AG04449 (cell line): ENCODE measurements at regions not wholly inside any gene's neighbourhood (a gene's known extent, or its start where the extent isn't known, plus 50 kb on each side); places are given as distances from the start of the nearest gene placed in this dataset.

Experiments
- CTCF ChIA-PET: fragments of 350-600 bp; formaldehyde crosslinking; extraction: SDS; loops from one replicate; lab custom pipeline; 2021; ENCODE audit warnings: antibody characterized with exemption; lab: Yijun Ruan, JAX
- POLR2A ChIA-PET: fragments of 400-600, 350-600 bp; formaldehyde crosslinking; extraction: SDS; loops from one replicate; lab custom pipeline; 2020; ENCODE audit warnings: antibody characterized with exemption, inconsistent platforms; lab: Yijun Ruan, JAX
- DNase-seq: peaks from one replicate; pipeline ENCODE4 v3.0.0-alpha.2; 2010; ENCODE audit warnings: low read depth, low spot score
- H3K4me3 ChIP-seq: 2 replicates; pipeline ENCODE4 v1.5.1; 2011; ENCODE audit warnings: low read depth, mild to moderate bottlenecking, control low read depth, low read length
- CTCF ChIP-seq: IDR thresholded peaks from one replicate; pipeline ENCODE4 v1.5.1; 2011; ENCODE audit warnings: mild to moderate bottlenecking, moderate library complexity, low read length, control low read depth, inconsistent platforms; ENCODE audit not compliant: insufficient read depth; ENCODE audit errors: missing control alignments

- ChIA-PET POLR2A (no interaction called here), CTCF (interaction anchor here (0.8 to 1.7 kb wide), 2 partner anchors 8 to 600 kb away, joined by 3 to 6 read pairs; no protein-coding TSS in a partner anchor)
- DNase-seq, result no peak
- no peak for TF ChIP-seq CTCF
- no peak overlapping the region for H3K4me3 ChIP-seq
These were observed 627.4 kb upstream of the BOD1L1 start for GRCh38 chr4:14254926-14255325.

DNA sequence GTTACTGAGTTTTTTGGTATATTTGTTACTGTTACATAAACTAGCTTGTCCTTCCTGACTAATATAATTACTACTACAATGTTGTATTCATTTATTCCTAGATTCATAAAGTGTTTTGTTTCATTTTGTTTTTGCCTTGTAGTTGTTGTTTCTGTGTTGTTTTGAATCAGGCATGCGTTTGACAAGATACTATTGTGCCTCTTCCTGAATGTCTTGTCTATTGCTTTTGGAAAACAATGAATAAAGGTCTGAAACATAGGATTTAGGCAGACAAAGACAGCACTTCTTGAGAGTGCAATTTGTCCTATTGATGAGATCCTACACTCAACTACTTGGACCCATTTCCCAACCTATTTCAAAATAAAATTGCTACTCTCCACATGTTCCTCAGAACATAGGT is 630.4 kb upstream of the BOD1L1 start:
- POLR2A ChIA-PET, result no interaction called here
- no peak overlapping the region for H3K4me3 ChIP-seq
- DNase-seq, result no peak
- TF ChIP-seq CTCF, result no peak
- CTCF ChIA-PET, result interaction anchor here (1.6 kb wide), 1 partner anchor 603 kb away, joined by 6 read pairs; no protein-coding TSS in a partner anchor

GRCh38 chr4:14259936-14260335 is 632.4 kb upstream of the BOD1L1 start:
- POLR2A ChIA-PET, result interaction anchor here (1.6 kb wide), 1 partner anchor 353 kb away, joined by 4 read pairs; no protein-coding TSS in a partner anchor
- TF ChIP-seq CTCF, result no peak
- CTCF ChIA-PET, result no interaction called here

DNA sequence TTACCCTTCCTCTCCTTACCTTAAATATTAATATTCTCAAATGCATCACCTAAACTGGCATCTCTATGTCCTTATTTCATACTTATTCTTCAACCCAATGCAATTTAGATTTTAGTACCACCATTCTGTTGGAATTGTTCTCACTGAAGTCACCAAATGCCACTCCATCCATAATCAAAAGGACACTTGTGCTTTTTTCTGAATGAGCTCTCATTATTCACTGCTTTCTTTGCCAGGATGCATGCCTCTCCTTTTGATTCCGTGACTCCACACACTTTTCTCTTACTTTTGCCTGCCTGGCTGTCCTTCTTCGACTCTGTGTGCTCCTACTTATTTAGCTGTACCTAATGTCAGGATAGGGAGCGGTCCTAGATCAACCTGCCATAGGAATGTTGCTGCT is 633.1 kb upstream of the BOD1L1 start:
- ChIA-PET CTCF (no interaction called here), POLR2A (interaction anchor here (0.7 to 1.6 kb wide), 2 partner anchors 92 to 354 kb away, joined by 4 read pairs; no protein-coding TSS in a partner anchor)
- no peak for TF ChIP-seq CTCF
- DNase-seq, result no peak
- no peak overlapping the region for H3K4me3 ChIP-seq

More at GRCh38 chr4:14259936-14260335, 632.4 kb upstream of the BOD1L1 start:
- H3K4me3 ChIP-seq, result no peak overlapping the region
- no peak for DNase-seq

DNA sequence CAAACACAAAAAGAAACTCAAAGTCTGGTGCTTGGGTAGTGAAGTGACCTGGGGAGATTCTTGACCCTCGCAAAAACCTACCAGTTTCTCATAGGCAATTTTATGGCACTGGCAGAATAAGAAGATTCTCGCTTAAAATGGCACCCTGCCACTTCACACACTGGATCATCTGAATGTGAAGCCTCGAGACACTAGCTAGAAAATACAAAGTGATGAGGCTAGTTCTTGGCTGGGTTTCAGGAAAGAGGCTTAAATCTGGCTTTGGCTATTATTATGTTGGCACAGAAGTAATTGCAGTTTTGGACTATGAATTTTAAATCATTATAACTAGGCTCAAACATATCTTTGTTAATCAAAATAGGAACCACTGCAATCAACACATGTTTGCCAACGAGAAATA is 634.7 kb upstream of the BOD1L1 start:
- no peak for TF ChIP-seq CTCF
- ChIA-PET POLR2A (no interaction called here), CTCF (no interaction called here)
- no peak overlapping the region for H3K4me3 ChIP-seq
- no peak for DNase-seq

- ChIA-PET POLR2A (no interaction called here), CTCF (interaction anchor here (0.6 kb wide), 1 partner anchor 32 kb away, joined by 3 read pairs; no protein-coding TSS in a partner anchor)
- no peak for DNase-seq
- no peak overlapping the region for H3K4me3 ChIP-seq
- TF ChIP-seq CTCF, result no peak
These were observed 636.9 kb upstream of the BOD1L1 start for GRCh38 chr4:14264437-14264836.
